HPDE6-E6E7 (cell line): ENCODE measurements at regions not wholly inside any gene's neighbourhood (a gene's known extent, or its start where the extent isn't known, plus 50 kb on each side); places are given as distances from the start of the nearest gene placed in this dataset.
"Not testable (repeated sequence)": the region's sequence is repeated elsewhere in the genome, so short reads cannot be mapped to it uniquely, and the experiment has no call there.

Experiments
- DNase-seq: peaks from one replicate; pipeline ENCODE4 v3.0.0; 2011; ENCODE audit warnings: missing footprints; ENCODE audit errors: extremely low spot score

DNA sequence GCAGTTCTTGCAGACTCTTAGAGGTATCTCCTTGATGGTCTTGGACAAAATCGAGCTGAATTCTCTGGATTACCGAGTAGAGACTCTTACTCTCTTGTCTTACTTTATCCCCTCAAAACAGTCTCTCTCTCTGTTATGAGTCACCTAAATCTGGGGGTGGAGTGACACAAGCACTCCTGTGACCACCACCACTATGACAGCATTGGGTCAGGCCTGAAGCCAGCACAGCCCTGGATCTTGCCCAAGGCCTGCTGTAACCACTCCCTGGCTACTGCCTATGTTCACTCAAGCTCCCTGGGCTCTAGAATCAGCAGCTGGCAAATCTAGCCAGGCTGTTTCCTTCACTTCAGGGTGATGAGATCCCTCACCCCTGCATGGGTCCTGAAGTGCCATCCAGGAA, 662.5 kb downstream of the LUZP2 start:
- no peak for DNase-seq

DNA sequence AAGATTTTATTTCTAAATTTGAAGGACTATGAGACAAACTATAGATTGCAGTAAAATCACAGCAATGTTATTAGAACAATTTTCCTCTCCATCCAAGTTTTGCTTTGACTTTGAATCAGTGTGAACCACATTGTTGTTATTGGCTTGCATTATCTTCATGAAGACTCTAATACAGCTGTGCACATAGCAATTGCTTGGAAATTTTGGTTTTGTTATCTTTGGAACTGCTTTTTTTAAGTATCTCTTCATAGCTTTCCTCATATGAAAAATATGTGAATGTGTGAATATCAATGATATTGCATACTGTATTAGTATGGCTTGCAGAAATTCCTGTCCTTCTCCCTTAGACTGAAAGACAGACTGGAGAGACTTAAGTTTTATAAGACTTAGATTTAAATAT, 666.6 kb downstream of the LUZP2 start:
- DNase-seq, result no peak

DNA sequence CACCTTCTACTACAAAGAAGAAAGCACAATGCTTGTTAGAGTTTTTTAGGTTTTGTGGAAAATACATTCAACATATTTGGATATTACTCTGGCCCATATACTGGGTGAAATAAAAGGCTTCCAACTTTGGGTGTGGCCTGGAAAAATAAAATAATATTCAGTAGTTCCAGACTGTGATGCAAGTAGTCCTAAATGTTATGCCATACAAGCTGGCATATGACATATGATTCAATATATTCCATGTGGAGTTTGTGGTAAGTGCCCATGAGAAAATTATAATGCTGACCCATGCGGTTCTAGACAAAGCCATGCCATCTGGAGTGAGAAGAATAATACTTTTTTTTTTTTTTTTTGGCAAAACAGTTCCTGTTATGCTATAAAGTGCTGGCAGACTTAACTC, 683.3 kb downstream of the LUZP2 start:
- no peak for DNase-seq

DNA sequence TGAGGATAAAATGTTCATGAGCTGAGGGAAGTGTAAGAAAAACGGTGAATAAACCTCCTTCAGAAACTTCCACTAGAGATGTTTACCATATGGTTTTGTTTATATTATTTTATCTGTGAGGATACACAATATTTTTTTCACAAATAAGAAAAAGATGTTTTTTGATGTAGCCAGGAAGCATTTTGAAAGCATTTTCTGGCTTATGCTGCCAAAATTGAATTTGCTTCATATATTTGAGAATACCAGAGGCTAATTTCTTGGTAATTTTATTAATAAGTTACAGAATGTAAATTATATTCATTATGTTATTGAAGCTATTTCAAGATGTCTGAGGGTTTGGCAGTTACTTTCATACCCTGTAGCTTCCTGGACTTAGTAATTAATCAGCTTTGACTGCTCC, 686.6 kb downstream of the LUZP2 start:
- no peak for DNase-seq

DNA sequence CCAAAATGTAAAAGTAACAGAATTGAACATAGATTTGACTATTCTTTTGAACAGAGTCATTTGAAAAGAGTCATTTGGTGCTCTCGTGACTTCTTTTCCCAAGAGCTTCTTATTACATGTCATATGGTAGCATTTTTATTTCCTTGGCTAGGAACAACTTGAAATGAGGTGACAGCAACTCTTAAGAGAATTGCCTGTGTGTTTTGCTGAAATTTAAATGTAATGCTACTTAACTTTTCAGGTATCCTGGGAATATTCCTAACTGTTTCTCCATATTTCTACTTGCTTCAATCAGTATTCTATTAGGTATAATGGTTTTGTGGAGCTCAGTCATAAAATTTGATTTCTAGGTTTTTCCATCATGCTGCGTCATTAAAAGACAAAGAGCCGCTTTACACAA, 700.7 kb downstream of the LUZP2 start:
- no peak for DNase-seq

DNA sequence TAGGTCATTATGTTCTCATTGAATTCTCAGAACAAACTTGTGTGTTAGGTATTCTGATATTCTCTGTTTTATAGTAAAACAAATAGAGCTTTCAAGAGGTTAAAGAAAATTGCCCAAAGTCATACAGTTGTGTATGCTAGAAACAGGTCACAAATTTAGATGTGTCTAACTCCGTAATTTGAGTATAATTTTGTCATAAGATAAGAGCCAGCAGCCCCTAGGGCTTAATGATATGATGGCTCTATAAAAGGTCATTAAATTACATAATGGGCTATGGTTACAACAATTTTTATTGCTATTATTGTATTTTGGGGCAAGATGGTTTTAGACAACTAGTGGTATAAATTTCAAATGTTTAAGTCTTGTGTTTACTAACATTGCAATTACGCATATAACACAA, 701.9 kb downstream of the LUZP2 start:
- DNase-seq, result no peak

DNA sequence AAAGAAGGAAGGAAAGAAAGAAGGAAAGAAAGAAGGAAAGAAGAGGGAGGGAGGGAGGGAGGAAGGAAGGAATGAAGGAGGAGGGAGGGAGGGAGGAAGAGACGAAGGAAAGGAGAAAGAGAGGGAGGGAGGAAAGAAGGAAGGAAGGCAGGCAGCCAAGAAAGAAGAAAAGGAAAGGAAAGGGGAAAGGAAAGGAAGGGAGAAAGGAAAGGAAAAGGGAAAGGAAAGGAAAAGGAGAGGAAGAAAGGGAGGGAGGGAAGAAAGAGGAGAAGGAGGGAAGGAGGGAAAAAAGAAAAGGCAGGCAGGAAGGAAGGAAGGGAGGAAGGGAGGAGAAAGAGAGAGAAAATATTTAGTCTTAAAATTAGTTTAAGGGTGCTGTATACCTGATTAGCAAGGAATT, 704.1 kb downstream of the LUZP2 start:
- DNase-seq, result no peak

DNA sequence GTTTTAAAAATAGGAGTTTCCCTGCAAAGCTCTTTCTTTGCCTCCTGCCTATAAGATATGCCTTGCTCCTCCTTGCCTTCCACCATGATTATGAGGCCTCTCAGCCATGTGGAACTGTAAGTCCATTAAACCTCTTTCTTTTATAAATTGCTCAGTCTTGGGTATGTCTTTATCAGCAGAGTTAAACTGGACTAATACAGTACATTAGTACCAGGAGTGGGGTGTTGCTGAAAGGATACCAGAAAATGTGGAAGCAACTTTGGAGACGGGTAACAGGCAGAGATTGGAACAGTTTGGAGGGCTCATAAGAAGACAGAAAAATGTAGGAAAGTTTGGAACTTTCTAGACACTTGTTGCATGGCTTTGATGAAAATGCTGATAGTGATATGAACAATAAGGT, 709.9 kb downstream of the LUZP2 start:
- DNase-seq, result no peak

DNA sequence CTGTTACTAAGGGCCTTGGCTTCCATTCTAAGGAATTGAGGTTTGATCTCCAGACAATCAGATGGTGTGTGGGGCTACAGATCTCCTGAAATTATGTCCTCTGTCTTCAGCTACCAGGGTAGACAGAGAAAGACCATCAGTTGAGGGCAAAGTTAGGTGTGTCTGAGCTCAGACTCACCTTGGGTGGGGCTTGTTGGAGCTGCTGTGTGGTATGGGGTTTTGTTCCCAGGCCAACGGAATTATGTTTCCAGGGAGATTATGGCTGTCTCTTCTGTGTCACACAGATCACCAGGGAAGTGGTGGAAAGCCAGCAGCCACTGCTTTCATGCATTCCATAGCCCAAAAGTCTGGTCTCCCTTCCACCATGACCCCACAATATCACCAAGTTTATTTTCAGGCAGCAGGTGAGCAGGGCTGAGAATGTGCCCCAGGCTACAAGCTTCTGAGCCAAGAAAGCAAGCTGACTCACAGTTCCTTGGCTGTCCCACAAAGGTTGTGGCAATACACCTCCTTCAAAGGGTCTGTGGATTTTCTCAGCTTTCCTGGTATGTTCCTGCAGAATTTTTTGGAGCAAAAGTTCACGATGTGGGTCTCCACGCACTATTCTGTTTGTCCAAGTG, 714.9 kb downstream of the LUZP2 start:
- peak; percentile 34 for DNase-seq

DNA sequence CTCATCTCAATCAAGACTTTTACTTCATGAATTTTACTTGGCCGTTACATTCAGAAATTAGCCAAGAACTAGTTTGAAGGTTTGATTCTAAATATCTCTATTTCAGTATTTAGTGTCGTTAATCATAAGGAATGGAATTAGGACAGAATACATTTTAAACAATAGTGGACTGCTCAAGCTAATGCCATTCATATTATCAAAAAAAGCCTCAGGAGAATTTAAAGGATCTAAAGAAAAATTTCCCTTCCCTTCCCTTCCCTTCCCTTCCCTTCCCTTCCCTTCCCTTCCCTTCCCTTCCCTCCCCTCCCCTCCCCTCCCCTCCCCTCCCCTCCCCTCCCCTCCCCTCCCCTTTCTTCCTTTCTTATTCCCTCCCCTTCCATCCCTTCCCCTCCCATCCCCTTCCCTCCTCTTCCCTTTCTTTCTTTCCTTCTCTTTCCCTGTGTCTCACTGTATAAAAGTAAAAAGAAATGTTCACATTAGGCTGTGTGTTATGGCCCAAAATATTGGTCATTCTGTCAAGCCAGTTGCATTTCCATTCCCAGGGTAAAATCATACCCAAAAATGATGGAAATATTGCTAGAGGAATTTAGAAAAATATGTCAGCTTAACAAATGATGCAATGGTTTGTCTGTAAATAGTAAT, 717.8 kb downstream of the LUZP2 start:
- no peak for DNase-seq

DNA sequence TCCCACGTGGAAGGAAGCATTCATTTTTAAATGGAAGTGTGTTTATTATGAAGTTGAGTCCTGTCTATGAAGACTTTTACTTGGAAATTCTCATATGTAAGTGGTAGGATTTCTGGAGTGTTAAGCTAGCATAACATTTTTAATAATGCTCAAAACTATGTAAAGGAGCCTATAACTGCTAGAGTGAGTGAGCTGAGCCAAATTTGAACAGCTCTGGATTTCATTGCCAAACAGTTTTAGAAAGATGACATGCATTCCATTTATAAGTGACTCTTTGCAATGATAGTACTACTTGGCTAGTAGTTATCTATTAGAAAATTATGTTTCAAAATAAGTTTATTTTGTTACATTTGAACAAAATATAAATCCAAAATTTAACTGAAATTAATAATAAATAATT, 721.2 kb downstream of the LUZP2 start:
- no peak for DNase-seq

DNA sequence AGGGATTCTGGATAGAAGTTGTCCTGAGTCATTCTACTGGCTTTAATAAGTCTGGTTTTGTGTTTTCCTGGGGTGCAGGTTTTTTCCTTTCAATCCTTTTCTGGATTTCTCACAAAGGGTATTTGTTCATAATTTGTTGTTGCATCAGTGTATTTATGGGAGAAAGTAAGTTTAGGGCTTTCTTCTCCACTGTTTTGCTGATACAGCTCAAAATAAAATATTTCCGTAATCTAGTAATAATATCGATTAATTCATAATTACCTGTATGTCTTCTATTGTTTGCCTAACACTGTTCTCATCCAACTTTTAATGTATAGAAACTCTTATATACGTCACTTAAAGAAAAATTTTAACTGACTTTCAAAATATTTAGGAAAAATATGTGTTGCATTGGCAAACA, 728.2 kb downstream of the LUZP2 start:
- no peak for DNase-seq

DNA sequence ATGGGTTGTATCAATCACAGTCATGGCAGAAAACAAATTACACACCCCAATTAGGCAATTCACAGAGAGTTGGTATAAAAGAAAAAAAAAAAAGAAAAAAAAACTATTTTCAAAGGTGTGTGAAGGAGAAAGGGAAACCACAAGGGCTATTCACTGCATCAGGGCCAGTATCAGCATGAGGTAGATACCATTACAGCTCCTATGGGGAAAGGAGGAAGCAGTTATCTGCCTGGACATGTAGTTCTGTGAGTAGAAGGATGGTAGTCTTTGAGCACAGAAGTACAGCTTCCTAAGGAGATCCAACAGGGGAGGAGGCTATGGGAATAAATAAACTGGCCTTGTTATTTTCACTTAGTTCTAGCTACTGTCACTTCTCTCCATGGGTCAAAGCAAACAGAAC, 746.1 kb downstream of the LUZP2 start:
- DNase-seq, result peak; percentile 12

DNA sequence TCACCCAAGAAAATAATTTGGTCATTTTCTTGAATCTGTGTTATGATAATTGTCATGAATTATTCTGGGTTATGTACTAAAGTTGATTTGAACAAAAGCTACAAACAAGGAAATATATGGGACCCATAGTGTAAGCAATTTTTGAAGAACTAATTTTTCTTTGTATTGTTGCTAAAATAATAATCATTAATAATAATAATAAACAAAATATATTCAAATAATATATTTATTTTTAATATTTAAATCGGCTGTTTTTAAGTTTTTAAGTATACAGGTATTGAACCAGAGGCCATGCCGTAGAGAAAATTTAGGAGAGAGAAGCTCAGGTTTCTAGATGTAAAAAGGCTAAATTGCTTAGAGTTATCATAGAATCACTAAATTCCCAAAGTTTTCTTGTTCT, 747.3 kb downstream of the LUZP2 start:
- no peak for DNase-seq

DNA sequence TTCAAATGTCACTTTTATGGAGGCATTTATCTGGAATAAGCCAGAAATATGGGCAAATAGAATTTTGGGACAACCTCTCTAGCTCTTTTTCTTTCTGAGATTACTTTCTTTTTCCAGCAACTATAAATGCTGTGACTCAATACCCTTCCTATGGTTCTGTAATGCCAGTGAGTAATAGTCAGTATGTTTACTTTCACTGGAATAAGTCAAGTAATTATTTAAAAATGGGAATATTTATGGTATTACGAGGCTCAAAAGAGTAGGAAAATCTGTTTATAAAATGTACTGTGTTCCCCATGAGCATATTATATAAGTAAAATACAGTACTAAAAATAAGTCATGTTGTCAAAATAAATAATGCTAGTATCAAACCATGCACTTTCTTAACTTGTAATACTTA, 750.5 kb downstream of the LUZP2 start:
- DNase-seq, result no peak

DNA sequence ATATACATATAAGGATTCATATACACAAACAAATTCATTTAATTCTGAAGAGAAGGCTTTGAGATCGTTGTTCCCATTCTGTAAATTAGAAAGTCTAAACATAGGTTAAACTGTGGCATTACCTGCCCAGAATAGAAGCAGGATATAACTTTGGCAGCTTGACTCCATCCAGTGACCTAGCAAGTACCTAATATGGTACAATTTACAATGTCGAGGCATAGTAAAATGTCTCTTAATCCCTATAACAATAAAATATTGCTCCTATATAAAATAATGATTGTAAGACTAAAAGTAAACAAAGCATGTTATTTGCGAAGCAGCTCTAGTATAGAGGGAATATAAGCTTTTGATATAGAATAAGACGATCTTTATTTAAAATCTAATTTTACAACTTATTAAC, 756.0 kb downstream of the LUZP2 start:
- DNase-seq, result no peak

DNA sequence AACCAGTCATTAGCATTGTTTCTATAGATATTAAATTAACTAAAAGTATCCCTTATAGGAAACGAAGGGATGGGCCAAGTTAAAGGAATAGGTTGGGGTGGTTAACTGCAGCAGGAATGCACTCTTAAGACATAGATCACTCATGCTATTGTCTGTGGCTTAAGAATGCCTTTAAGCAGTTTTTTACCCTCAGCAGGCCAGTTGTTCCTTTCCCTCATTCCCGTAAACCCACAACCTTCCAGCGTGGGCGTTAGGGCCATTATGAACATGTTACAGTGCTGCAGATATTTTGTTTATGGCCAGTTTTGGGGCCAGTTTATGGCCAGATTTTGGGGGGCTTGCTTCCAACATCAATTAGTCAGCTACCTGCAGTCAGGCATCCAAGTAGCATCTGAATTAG, 767.0 kb downstream of the LUZP2 start:
- not testable (repeated sequence) for DNase-seq

DNA sequence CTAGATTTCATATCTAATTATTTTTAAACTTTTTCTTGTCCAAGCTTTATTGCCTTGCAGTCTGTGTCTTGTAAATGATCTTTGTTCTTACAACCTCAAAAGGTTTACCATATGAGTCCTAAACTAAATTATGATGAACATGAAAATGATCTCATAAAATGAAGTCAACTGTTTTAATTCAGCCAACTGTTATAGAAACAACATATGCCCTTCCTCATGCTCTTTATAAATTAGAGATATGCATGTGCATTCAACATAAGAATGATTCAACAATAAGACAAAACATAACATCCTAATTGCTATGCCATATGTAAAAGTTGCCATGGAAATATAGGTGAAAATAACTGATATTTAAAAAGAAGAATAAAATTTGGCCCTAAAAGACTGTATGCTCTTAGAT, 774.4 kb downstream of the LUZP2 start:
- DNase-seq, result no peak

DNA sequence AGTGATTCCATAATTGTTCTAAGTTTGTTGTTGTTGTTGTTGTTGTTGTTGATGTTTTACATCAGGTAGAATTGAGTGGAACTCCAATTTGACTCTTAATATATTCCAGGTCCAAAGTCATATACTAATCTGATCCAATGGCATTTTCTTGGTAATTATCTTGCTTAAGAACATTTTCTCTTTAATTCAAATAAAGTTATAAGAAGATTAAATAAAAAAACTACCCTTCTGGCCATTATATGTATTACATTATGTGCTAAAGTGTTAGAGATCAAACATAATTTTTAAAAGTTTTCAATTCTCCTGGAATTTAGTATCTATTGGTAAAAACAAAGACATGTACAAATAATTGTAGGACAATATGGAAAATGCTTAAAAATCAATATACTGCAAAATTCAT, 775.4 kb downstream of the LUZP2 start:
- DNase-seq, result no peak

DNA sequence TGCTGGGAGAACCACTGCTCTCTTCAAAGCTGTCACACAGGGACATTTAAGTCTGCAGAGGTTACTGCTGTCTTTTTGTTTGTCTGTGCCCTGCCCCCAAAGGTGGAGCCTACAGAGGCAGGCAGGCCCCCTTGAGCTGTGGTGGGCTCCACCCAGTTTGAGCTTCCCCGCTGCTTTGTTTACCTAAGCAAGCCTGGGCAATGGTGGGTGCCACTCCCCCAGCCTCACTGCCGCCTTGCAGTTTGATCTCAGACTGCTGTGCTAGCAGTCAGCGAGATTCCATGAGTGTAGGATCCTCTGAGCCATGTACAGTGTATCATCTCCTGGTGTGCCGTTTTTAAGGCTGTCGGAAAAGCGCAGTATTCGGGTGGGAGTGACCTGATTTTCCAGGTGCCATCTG, 784.0 kb downstream of the LUZP2 start:
- not testable (repeated sequence) for DNase-seq

DNA sequence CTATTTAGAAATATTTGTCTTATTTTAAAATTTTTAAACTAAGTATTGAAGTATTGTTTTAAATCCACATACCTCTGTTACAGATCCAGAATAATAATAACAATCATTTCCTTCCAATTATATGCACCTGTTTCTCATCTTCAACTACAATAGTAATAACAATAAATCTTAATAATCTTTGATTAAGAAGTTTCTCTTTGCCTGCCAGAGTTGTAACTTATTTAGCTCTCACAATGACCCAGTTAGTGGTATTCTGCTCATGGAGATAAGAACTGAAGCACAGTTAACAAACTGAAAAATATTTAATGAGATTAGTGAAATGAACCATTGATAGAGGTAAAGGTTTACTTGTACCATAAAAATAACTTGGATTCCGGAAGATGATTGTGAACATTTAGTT, 796.3 kb downstream of the LUZP2 start:
- no peak for DNase-seq

DNA sequence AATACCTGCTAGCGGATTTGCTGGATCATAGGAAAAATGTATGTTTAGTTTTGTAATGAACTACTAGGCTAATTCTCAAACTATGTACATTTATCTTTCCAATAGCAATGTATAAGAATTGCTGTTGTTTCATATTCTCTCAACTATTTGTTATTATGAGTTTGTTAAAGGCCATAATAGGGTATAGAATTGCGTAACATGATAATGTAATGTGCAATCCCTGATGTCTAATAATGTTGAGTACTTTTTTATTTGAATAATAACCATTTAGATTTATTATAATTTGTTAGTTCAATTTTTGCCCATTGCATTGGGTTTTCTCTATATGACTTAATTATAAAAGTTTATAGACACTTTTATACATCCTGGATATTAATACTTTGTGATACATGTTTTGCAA, 801.6 kb downstream of the LUZP2 start:
- DNase-seq, result no peak

DNA sequence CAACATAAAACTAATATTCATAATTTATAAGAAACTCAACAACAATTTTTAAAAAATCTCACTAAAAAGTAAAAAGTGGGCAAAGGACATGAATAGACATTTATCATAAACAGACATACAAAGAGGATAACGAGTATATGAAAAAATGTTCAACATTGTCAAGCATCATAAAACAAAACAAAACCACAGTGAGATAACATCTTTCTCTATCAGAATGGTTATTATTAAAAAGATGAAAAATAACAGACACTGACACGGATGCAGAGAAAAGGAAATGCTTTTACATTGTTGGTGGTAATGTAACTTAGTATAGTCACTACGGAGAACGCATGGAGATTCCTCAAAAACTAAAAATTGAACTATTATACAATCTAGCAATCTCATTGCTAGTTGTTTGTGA, 813.0 kb downstream of the LUZP2 start:
- DNase-seq, result no peak

DNA sequence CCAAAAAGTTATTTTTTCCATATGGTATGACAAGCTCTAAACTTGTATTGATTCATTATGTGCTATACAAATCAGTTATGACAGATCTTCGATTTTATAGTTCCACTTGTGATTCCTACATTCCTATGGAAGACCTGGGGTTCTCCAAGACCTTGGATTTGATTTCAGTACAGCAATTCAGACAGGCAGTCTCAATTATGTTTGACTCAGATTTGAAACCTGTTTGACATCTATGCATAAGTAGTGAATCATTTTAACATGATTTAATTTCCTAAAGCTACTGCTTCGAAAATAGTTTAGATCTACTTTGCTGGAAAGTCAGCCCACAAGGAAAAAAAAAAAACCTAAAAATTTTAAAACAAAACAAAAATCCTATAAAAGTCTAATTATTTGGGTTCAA, 820.4 kb downstream of the LUZP2 start:
- peak; percentile 19 for DNase-seq
